NCI-H128 (cell line): ENCODE measurements at regions not wholly inside any gene's neighbourhood (a gene's known extent, or its start where the extent isn't known, plus 50 kb on each side); places are given as distances from the start of the nearest gene placed in this dataset.
"Not testable (repeated sequence)": the region's sequence is repeated elsewhere in the genome, so short reads cannot be mapped to it uniquely, and the experiment has no call there.

Experiments
- DNase-seq: peaks from one replicate; lab custom pipeline; 2025; ENCODE audit not compliant: unreplicated experiment; lab: John Stamatoyannopoulos, UW

DNA sequence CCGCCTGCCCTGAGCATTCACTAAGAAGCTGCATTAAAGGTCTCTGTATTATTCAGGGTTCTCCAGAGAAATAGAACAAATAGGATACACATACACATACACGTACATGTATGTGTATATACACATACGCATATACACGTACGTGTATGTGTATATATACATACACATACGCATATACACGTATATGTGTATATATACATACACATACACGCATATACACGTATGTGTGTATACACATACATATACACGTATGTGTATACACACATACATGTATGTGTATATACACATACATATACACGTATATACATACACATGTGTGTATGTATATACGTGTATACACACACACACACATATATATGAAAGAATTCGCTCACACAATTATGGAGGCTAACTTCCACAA, 108.9 kb upstream of the BARHL2 start:
- DNase-seq, result no peak

DNA sequence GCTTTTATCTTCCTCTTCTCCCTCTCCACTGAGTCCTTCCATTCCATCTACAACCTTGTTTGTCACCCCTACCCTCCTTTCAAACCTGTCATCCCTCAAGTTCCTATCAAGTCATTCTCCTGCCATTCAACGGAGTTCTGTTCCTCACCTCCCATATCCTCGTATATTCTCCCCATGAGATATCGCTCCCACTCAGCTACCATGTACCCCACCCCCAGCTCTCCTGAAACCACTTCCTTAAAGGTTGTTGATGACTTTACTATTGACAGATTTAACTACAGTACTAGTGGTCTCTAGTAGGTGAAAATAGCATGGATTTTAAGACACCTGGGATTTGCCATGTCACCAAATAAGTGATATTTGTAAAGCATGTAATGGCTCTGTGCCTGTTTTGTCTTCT, 107.4 kb upstream of the BARHL2 start:
- no peak for DNase-seq

DNA sequence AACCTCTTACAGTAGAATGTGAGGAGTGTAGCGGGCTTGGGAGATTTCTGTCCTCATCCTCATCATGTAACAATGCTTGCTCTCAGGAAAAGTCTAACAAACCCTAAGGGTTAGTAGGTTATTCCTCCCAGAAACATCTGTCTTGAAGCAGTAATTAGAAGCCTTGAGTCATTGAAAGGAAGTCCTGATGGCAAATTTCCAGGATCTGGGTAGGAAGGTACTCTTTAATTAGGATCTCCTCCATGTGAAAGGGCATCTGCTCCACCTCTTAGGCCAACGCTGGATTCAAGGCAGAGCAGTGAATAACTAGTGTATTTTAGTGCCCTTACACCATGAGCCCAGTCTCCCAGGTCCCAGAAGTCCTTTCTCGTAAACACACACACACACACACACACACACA, 106.6 kb upstream of the BARHL2 start:
- no peak for DNase-seq

DNA sequence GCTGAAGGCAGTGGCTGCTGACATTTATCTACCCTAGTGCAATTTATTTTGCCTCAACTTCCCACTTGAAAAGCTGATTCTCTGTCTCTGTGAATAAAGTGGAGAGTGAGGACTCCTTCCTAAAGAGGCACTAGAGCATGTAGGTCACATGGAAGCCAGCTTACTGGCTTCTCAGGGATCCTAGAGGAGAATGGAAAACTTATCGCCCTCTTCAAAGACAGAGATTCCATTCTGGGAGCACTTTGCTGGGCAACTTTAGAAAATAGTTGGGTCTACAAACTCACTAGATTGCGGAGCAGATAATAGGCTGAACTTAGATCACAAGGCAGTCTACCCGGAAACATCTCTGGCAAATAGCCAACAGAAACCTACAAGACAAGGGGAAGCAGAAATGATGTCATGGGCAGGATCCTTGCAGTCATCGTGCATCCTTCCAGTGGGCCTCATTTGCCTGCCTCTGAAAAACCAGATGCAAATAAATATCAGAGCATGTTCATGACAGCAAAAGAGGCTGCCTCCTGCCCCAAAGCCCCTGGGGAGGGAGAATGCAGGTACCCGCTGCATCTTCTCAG, 104.8 kb upstream of the BARHL2 start:
- no peak for DNase-seq

DNA sequence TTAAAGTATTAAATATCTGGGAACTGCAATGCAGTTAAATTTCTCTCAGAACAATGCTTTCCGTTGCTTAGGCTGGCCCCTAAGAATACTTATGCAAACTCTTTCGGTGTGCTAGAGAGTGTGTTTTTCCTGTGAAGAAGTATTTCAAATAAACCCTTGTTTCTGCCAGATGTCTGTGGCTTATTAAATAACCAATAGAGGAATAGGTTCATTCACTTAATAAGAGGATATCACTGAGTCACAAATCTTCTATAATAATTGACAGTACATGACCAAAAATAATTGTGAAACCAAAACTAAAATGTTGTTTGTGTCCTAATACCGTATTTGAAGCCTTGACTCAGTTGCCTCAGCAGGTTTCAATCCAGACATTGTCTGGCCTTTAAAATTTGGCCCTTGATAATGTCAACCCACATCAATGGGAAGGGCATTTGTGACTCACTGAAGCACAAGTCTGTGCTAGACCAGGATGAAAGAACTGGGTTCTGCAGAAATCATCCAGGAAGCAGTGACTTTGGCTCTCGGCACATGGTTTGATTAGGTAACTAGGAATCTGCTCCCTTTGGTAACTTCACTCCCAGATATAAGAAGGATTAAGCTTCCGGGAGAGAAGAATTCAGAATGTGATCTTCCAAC, 104.2 kb upstream of the BARHL2 start:
- DNase-seq, result no peak

DNA sequence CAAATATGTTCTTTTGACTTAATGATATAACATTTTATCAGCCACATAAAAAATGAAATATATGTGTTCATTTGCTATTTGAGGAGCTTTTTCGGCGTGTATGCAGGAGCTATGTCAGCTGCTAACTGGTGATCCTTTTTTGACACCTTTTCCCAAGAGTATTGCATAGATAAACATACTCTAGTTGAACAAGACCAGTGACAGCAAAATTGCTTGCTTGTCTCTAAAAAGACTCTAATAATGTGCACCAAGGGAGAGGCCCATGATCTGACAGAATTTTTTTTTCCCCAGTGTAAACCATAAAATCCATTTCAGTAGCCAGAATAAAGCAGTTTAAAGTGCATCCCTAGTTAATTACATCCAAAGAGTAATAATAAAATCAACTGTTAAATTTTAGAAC, 103.6 kb upstream of the BARHL2 start:
- no peak for DNase-seq

DNA sequence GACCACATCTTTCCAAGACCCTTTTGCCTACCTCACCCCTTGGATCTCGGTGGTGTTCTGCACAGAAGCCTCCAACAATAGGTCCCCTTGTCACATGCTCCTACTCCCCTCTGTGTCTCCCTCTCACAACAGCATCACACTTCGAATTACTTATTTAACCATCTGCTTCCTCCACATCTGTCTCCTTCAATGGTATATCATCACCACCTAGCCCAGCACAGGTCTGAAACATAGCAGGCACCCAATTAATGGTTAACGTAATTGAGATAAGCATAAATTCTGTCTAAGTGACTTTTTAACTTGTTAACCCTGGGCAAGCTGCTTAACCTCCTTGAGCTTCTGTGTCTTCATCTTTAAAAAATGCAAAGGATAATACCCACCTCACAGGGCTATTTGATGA, 100.3 kb upstream of the BARHL2 start:
- no peak for DNase-seq

DNA sequence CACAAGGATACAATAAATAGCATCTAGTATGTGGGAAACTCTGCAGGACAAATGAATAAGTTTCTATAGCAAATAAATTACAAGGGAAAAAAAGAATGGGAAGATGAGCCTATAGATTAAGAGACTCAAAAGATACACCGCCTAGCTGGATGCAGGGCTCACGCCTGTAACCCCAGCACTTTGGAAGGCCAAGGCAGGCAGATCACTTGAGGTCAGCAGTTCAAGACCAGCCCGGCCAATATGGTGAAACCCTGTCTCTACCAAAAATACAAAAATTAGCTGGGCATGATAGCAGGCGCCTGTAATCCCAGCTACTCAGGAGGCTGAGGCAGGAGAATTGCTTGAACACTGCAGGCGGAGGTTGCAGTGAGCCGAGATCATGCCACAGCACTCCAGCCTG, 95.1 kb upstream of the BARHL2 start:
- DNase-seq, result not testable (repeated sequence)

DNA sequence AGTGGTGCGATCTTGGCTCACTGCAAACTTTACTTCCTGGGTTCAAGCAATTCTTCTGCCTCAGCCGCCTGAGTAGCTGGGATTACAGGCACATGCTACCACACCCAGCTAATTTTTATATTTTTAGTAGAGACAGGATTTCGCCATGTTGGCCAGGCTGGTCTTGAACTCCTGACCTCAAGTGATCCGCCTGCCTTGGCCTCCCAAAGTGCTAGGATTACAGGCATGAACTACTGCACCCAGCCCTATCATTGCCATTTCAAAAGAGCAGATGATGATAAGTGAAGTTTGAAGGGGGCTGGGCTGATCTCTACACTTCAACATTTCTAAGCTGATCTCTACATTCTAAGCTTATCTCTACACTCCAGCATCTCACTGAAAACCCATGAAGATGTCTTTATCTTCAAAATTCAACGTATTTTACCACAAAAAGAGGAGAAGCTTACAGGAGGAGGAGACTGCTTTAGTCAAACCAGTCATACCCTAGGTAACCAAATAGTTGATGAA, 94.4 kb upstream of the BARHL2 start:
- not testable (repeated sequence) for DNase-seq

DNA sequence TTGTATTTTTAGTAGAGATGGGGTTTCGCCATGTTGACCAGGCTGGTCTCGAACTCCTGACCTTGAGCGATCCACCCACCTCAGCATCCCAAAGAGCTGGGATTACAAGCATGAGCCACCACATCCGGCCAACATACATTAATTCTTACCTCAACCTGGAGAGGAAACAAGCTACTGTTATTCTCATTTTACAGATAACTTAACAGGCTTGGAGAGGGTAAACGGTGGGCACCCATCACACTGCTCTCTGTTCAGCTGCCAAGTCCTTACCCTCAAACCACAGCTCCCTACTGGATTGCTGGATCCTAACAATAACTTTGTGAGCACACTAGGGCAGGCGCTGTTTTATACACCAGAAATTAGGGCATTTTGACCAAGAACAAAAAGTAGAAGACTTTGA, 93.6 kb upstream of the BARHL2 start:
- DNase-seq, result no peak

DNA sequence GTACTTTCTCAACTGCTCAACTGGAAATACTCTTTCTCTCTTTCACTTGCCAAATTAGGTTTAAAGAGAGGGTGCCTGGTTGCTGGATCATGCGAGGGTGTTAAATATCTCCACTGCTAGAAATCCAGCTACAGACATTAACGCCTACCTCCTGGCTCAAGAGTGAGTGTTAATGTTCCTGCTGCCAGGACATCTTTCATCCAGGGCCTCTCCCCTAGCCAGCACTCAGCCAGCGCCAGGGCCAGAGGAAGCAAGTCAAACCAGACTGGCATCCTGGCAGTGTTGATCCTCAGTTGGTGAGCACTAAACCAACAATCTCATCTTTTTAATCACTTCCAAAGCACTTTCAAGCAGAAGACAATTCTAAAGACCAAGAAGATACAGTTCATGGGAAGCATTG, 92.9 kb upstream of the BARHL2 start:
- DNase-seq, result no peak

DNA sequence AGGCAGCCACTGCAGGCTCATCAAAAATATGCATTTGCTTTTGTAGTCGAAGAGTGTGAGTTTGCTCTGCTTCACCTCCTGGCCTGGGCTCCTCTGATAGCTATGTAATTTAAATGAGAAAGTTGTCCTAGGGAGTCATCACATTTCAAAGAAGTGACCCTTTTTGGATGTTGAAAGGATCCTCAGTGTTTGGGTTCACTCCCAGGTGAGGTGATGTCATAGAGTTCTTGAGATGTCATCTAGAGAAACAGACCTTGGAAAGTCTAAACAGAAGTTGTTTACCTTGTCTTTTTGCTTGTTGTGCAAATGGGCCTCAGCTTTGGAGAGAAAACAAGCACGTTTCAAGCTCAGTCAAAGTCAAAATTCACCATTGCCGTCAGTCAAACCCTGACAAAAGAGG, 92.0 kb upstream of the BARHL2 start:
- DNase-seq, result no peak

DNA sequence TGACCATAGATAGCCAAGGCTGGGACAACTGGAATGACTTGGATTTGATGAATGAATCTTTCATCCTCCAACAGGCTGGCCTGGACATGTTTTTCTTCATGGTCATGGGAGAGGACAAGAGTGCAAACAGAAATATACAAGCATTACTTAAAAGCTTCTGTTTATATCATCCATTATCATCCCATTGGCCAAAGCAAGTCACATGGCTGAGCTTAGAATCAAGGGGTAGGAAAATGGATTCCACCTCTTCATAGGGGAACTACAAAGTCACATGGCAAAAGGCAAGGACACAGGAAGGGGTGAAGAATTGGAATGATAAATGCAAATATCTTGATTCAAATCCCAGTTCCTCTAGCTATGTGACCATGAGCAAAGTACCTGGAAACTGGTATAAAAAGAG, 90.2 kb upstream of the BARHL2 start:
- DNase-seq, result no peak

DNA sequence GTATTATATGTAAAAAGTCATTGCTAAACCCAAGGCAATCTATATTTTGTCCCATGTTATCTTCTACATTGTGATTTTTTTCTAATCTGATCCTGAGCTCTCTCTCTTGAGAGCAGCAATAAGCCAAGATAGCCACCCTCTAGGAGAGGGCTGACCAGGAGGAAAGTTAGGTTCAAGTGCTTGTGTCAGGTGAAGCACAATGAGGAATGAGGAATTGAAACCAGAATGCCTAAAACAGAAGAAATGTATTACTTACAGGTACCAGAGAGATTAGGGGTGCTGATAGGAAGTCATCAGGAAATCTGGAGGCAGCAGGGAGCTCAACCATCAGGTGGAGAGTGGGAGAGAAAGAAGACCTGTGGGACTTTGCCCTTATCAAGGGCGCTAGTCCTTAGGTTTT, 85.5 kb upstream of the BARHL2 start:
- no peak for DNase-seq

DNA sequence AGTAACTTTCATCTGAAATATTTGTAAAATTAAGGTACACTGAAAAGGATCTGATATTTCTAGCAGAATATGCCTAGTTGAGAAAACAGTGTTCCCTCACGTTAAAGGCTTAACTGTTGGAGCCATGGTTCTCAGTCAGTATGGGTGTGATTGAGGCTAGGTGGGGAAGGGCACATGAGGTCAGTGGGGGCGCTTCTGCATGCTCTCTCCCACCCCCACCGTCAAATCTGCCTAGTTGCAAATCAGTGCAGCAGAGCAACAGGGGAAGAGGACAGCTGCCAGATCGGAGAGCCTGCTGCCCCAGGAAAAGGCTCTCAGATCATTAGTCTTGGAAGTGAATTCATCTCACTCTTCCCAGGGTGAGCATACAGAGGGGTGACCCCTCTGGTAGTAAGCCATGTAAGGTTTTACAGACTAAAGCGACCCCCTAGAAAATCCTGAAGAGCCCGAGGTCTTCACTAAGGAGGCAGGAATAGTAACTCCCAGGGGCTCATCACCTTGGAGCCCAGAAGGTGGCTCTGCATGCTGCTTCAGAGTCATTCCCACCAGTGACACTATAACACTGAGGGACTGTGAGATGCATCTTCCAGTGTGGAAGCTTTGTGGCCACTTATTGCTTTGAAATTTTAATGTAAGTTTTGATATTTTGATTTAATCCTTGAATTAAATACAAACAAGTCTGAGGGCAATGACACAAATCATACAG, 83.1 kb upstream of the BARHL2 start:
- DNase-seq, result no peak

DNA sequence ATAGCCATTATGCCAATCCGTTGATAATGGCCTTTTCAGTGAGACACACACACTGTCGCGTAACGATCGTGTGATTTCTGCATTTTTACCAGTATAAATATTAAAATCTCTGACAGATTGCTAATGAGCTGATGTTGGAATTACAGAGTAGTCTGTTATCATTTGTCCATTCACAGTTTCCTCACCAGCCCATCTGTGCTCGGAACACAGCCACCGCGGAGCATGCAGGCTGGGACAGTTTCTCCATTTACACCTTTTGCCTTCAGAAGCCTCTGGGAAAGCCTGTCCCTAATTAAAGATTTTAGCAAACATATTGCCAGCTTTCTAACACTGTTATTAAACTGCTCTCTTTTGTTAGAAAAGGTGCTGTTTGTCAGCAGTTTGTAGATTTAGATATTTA, 82.2 kb upstream of the BARHL2 start:
- no peak for DNase-seq

DNA sequence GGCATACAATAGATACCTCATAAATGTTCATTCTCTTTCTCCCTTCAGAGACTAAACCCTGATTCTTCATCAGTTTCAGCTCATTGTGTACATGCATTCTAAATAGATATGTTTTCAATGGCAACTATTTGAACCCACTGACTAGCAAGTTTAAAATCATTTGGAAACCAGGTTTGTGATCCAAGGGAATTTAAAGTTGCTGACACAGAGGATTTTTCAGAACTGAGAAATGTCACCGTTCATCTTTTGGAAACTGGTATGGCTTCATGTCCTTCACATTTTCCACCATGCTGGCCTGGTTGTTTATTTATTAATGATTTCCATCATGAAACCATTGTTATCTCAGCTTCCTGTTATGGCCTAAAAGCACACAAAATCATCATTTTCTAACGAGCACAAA, 81.8 kb upstream of the BARHL2 start:
- DNase-seq, result no peak

DNA sequence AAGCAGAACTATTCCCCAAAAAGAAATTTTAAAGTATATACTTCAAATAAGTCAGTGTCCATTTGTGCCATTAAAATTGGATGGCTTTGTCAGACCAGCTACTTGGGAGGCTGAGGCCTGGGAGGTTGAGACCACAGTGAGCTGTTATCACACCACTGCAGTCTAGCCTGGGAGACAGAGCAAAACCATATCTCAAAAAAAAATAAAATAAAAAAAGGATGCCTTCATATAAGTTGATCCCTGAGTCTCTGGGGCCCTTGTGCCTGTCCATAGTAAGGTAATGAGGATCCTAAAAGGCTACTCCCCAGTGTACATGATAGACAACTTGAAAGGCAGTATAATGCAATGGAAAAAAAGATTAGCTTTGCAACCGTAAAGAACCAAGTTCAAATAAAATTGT, 81.2 kb upstream of the BARHL2 start:
- DNase-seq, result no peak

DNA sequence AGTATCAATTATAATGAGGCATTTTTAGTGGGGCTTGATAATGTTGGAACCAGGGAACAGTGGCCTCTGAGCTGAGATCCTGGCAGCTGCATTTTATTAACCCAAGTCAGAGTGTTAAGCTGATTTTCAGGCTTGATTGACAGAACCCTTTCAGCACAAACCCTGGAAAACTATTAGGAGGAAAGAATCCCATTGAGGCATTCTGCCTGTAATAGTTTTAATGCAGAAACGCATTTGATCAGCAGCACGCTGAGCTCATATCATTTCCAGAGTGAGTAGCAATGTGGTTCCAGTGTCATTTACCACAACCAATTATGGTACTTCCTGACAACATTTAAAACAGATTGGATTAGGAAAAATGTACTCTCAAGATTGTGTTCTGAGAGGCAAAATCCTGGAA, 78.3 kb upstream of the BARHL2 start:
- no peak for DNase-seq

DNA sequence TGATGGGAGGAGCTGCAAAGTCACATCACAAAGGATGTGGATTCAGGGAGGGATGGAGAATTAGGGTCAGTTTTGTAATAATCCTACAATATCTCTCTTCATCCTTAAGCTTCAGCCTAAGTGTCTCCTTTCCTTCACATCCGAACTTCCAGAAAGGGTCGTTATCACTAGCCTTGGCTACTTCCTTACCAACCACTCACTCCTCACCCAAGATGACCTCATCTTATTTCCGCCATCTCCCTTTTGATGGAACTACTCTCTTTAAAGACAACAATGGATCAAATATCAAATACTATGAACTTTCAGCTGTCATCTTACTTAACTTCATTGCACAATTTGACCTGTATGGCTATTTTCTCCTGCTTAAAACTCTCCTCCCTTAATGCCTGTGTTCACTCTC, 69.6 kb upstream of the BARHL2 start:
- no peak for DNase-seq

DNA sequence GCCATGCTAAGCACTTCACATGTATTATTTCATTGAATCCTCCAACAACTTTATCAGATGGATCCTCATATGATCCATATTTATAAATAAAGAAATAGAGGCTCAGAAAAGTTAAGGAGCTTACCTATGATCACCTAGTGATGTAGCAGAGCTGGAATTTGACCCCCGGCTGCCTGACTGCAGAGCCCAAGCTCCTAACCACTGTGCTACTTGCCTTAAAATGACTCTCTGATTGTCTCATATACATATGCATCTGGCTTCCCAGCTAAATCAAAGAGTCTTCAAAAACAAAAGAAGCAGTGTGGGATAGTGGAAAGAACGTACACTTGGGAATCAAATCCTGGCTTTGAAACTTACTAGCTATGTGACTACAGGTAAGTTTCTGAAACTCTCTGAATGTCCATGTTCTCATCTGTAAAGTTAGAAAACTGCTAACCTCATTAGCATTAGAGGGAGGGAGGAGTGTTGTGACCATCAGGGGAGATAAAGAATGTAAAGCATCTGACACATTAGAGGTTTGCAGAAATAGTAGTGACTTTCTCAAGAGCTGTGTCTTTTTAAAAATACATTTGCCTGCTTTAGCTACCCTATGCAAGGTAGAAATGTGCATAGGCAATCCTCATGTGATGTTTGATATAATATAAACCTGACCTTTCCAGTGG, 67.2 kb upstream of the BARHL2 start:
- DNase-seq, result no peak

DNA sequence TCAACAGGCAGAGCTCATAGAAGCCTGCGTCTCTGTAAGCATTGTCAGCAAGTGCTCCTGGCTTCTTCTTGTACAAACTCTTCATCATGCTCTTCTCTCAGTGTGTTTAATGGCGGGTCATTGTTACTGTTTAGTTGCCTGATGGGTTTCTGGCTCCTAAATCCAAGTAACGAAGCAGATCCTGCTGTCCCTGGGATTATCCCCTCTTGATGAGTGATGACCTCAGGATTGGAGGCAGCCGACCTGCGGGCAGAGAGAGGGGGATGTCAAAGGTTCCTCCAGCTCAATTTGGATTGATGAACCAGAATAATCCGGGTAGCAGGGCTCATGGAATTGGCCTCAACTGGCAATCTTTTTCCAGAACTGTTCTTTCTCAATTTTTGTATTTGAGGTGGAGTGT, 66.1 kb upstream of the BARHL2 start:
- no peak for DNase-seq
